ENCODE measurements at regions not wholly inside any gene's neighbourhood (a gene's known extent, or its start where the extent isn't known, plus 50 kb on each side); places are given as distances from the start of the nearest gene placed in this dataset.

DNA sequence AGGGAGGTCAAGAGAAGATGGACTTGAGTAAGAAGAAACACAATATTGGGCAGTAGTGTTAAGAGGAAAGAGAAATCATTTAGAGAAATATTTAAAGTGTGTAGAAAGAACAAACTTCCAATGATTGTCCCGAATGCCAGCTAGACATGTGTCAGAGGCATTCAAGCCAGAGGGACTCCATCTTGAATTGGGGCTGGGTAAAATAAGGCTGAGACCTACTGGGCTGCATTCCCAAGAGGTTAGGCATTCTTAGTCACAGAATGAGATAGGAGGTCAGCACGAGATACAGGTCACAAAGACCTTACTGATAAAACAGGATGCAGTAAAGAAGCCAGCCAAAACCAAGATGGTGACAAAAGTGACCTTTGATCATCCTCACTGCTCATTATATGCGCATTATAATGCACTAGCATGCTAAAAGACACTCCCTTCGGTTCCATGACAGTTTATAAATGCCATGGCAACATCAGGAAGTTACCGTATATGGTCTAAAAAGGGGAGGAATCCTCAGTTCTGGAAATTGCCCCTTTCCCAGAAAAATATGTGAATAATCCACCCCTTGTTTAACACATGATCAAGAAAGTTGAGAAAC is 127.0 kb upstream of the IPO5 start:
- Histone ChIP-seq H3K27me3 (ENCODE audit: control insufficient read depth, insufficient read depth, low read length) (no peaks in the 10 kb centered on the region), H3K36me3 (ENCODE audit: control insufficient read depth, insufficient read depth, low read length) (no peaks in the 10 kb centered on the region), H3K4me1 (ENCODE audit: control insufficient read depth, insufficient read depth, low read length) (no peaks in the 10 kb centered on the region), H3K27ac (ENCODE audit: low read depth, low read length) (no peak overlapping the region), H3K4me3 (ENCODE audit: low read depth, low read length) (no peak overlapping the region), H3K9me3 (ENCODE audit: control insufficient read depth, insufficient read depth, low read length) (no peaks in the 10 kb centered on the region)
- WGBS (ENCODE audit: insufficient coverage) = 92% methylated on average over 3 of the region's 5 CpGs
- no peak for DNase-seq (ENCODE audit: low read depth in 4 of 6, low spot score in 6 of 6)

- WGBS (ENCODE audit: insufficient coverage) = no CpG with 5 or more reads among the region's 5 CpGs
- Histone ChIP-seq H3K4me3 (ENCODE audit: low read depth, low read length) (no peak overlapping the region), H3K36me3 (ENCODE audit: control insufficient read depth, insufficient read depth, low read length) (no peaks in the 10 kb centered on the region), H3K27me3 (ENCODE audit: control insufficient read depth, insufficient read depth, low read length) (no peaks in the 10 kb centered on the region), H3K27ac (ENCODE audit: low read depth, low read length) (no peak overlapping the region), H3K4me1 (ENCODE audit: control insufficient read depth, insufficient read depth, low read length) (no peaks in the 10 kb centered on the region), H3K9me3 (ENCODE audit: control insufficient read depth, insufficient read depth, low read length) (peaks cover 4% of the 10 kb centered on the region)
- no peak for DNase-seq (ENCODE audit: low read depth in 4 of 6, low spot score in 6 of 6)
Observed at GRCh38 chr13:97834250-97834649, 119.2 kb upstream of the IPO5 start.

GRCh38 chr13:97843189-97843588 is 110.3 kb upstream of the IPO5 start:
- Histone ChIP-seq H3K36me3 (ENCODE audit: control insufficient read depth, insufficient read depth, low read length) (no peaks in the 10 kb centered on the region), H3K27ac (ENCODE audit: low read depth, low read length) (no peak overlapping the region), H3K4me1 (ENCODE audit: control insufficient read depth, insufficient read depth, low read length) (no peaks in the 10 kb centered on the region), H3K27me3 (ENCODE audit: control insufficient read depth, insufficient read depth, low read length) (no peaks in the 10 kb centered on the region), H3K9me3 (ENCODE audit: control insufficient read depth, insufficient read depth, low read length) (no peaks in the 10 kb centered on the region), H3K4me3 (ENCODE audit: low read depth, low read length) (no peak overlapping the region)
- no CpG with 5 or more reads among the region's 1 CpG for WGBS (ENCODE audit: insufficient coverage)
- no peak for DNase-seq (ENCODE audit: low read depth in 4 of 6, low spot score in 6 of 6)

- no peaks in the 10 kb centered on the region for H3K9me3 ChIP-seq (ENCODE audit: control insufficient read depth, insufficient read depth, low read length)
- H3K4me1 ChIP-seq (ENCODE audit: control insufficient read depth, insufficient read depth, low read length) = no peaks in the 10 kb centered on the region
- H3K36me3 ChIP-seq (ENCODE audit: control insufficient read depth, insufficient read depth, low read length) = no peaks in the 10 kb centered on the region
- WGBS (ENCODE audit: insufficient coverage) = 84% methylated on average over 3 of the region's 5 CpGs
- no peaks in the 10 kb centered on the region for H3K27me3 ChIP-seq (ENCODE audit: control insufficient read depth, insufficient read depth, low read length)
- no peak overlapping the region for H3K4me3 ChIP-seq (ENCODE audit: low read depth, low read length)
- H3K27ac ChIP-seq (ENCODE audit: low read depth, low read length) = no peak overlapping the region
- no peak for DNase-seq (ENCODE audit: low read depth in 4 of 6, low spot score in 6 of 6)
Observed at GRCh38 chr13:97844151-97844550, 109.3 kb upstream of the IPO5 start.

DNA sequence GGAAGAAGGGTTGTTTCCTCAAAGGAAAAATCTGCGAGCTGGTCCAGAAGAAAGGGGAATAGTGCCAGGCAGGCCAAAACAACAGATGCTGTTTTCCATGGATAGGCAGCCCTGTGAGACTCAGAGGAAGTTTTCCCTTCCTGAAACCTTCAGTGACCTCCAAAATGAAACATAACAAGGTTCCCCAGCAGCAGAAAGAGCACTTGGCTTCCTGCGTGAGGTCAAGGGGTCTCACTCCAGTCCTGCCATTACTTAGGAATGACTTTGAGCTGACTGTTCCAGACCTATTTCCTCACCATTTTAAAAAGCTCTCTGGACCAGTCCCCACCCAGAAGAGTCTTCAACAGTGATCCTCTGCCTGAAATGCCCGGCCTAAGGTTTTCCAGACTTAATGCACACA is 104.6 kb upstream of the IPO5 start:
- DNase-seq (ENCODE audit: low read depth in 4 of 6, low spot score in 6 of 6) = no peak
- Histone ChIP-seq H3K4me1 (ENCODE audit: control insufficient read depth, insufficient read depth, low read length) (no peaks in the 10 kb centered on the region), H3K27ac (ENCODE audit: low read depth, low read length) (no peak overlapping the region), H3K9me3 (ENCODE audit: control insufficient read depth, insufficient read depth, low read length) (no peaks in the 10 kb centered on the region), H3K36me3 (ENCODE audit: control insufficient read depth, insufficient read depth, low read length) (no peaks in the 10 kb centered on the region), H3K27me3 (ENCODE audit: control insufficient read depth, insufficient read depth, low read length) (no peaks in the 10 kb centered on the region), H3K4me3 (ENCODE audit: low read depth, low read length) (no peak overlapping the region)
- 90% methylated on average over 2 of the region's 3 CpGs for WGBS (ENCODE audit: insufficient coverage)

DNA sequence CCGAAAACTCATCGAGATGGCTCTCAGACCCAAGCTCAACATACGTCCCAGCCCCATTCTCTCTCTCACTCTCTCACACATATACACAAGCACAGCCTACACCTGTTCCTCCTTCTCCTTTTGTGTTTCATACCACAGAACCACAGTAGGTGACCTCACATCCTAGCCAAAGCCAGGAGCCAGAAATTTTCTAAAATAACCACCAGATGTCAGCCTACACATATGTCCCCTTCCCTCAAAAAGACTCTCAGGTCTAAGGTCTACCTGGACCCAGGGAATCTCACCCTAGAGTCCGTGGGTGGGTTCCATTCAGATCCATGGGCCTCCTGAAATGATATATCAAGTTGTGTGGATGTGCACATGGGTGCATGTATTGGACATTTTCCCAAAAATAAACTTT is 104.2 kb upstream of the IPO5 start:
- peak in 2 of 6 donors; percentile 18 to 67 for DNase-seq (ENCODE audit: low read depth in 4 of 6, low spot score in 6 of 6)
- no peak overlapping the region for H3K27ac ChIP-seq (ENCODE audit: low read depth, low read length)
- H3K4me1 ChIP-seq (ENCODE audit: control insufficient read depth, insufficient read depth, low read length) = no peaks in the 10 kb centered on the region
- no peaks in the 10 kb centered on the region for H3K27me3 ChIP-seq (ENCODE audit: control insufficient read depth, insufficient read depth, low read length)
- no peak overlapping the region for H3K4me3 ChIP-seq (ENCODE audit: low read depth, low read length)
- H3K36me3 ChIP-seq (ENCODE audit: control insufficient read depth, insufficient read depth, low read length) = no peaks in the 10 kb centered on the region
- no peaks in the 10 kb centered on the region for H3K9me3 ChIP-seq (ENCODE audit: control insufficient read depth, insufficient read depth, low read length)
- 89% methylated on average over 3 of the region's 4 CpGs for WGBS (ENCODE audit: insufficient coverage)

GRCh38 chr13:97851269-97851668 is 102.2 kb upstream of the IPO5 start:
- Histone ChIP-seq H3K27me3 (ENCODE audit: control insufficient read depth, insufficient read depth, low read length) (no peaks in the 10 kb centered on the region), H3K9me3 (ENCODE audit: control insufficient read depth, insufficient read depth, low read length) (no peaks in the 10 kb centered on the region), H3K27ac (ENCODE audit: low read depth, low read length) (no peak overlapping the region), H3K4me1 (ENCODE audit: control insufficient read depth, insufficient read depth, low read length) (peaks cover 6% of the 10 kb centered on the region), H3K4me3 (ENCODE audit: low read depth, low read length) (no peak overlapping the region), H3K36me3 (ENCODE audit: control insufficient read depth, insufficient read depth, low read length) (no peaks in the 10 kb centered on the region)
- no peak for DNase-seq (ENCODE audit: low read depth in 4 of 6, low spot score in 6 of 6)
- no CpG with 5 or more reads among the region's 4 CpGs for WGBS (ENCODE audit: insufficient coverage)

- H3K36me3 ChIP-seq (ENCODE audit: control insufficient read depth, insufficient read depth, low read length) = no peaks in the 10 kb centered on the region
- H3K4me3 ChIP-seq (ENCODE audit: low read depth, low read length) = no peak overlapping the region
- no peak overlapping the region for H3K27ac ChIP-seq (ENCODE audit: low read depth, low read length)
- DNase-seq (ENCODE audit: low read depth in 4 of 6, low spot score in 6 of 6) = no peak
- 74% methylated on average over 5 of the region's 5 CpGs for WGBS (ENCODE audit: insufficient coverage)
- peaks cover 6% of the 10 kb centered on the region for H3K4me1 ChIP-seq (ENCODE audit: control insufficient read depth, insufficient read depth, low read length)
- H3K27me3 ChIP-seq (ENCODE audit: control insufficient read depth, insufficient read depth, low read length) = no peaks in the 10 kb centered on the region
- no peaks in the 10 kb centered on the region for H3K9me3 ChIP-seq (ENCODE audit: control insufficient read depth, insufficient read depth, low read length)
Observed at GRCh38 chr13:97852181-97852874, 101.1 kb upstream of the IPO5 start.

DNA sequence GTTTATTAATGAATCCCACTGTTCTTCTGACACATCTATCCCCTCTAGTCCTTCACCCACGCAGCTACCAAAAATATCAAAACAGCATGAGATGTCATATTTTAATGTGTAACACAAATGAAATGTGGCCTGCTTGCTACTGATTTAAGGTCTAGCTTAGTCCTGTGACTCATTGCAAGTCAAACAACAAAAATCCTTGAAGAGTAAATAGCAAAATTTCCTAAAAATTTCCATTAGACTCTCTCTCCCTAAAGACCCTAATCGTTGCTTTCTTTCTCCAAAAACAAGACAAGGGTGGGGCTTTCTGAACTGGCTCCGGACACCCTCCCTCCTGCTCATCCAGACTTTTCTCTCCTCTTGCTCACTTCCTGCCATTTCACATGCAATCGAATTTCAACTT is 99.9 kb upstream of the IPO5 start:
- WGBS (ENCODE audit: insufficient coverage) = 93% methylated on average over 3 of the region's 4 CpGs
- Histone ChIP-seq H3K9me3 (ENCODE audit: control insufficient read depth, insufficient read depth, low read length) (no peaks in the 10 kb centered on the region), H3K27ac (ENCODE audit: low read depth, low read length) (no peak overlapping the region), H3K27me3 (ENCODE audit: control insufficient read depth, insufficient read depth, low read length) (no peaks in the 10 kb centered on the region), H3K4me1 (ENCODE audit: control insufficient read depth, insufficient read depth, low read length) (peaks cover 6% of the 10 kb centered on the region), H3K36me3 (ENCODE audit: control insufficient read depth, insufficient read depth, low read length) (no peaks in the 10 kb centered on the region), H3K4me3 (ENCODE audit: low read depth, low read length) (no peak overlapping the region)
- DNase-seq (ENCODE audit: low read depth in 4 of 6, low spot score in 6 of 6) = no peak

DNA sequence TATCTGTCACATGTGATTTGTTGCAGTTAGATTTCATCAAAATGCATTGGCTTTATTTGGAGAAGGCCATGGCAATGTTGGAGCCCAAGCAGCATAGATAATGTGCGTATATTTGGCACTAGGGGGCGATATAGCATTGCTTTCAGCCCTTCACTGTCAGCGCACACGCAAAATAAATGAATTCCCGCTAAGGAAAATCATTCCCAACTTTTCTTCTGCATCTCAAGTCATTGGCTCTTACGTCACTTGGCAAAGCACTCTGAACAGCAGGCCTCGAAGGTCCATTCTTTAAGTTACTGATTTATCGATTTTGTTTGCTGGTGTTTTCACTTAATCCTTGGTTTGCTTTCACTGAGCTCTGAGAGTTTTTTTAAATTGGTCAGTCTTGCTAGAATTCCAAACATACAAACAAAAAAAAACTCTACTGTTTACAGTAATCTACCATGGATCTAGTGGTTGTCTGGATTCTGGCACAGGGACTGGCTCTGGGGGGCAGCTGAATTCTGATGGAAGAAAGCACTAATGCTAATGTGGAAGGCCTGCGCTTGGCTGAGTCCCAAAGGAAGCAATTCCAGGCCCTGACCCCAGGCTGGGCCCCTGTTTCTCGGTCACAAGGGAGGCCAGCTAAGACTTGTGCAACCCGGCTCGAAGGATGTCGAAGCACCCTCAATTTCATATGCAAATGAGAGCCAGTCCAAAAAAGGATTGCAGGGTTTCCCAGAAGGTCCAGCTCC is 97.7 kb upstream of the IPO5 start:
- peak; percentile 52 to 94 (median 68) for DNase-seq (ENCODE audit: low read depth in 4 of 6, low spot score in 6 of 6)
- Histone ChIP-seq H3K9me3 (ENCODE audit: control insufficient read depth, insufficient read depth, low read length) (peaks cover 2% of the 10 kb centered on the region), H3K4me1 (ENCODE audit: control insufficient read depth, insufficient read depth, low read length) (peaks cover 6% of the 10 kb centered on the region), H3K36me3 (ENCODE audit: control insufficient read depth, insufficient read depth, low read length) (no peaks in the 10 kb centered on the region), H3K27me3 (ENCODE audit: control insufficient read depth, insufficient read depth, low read length) (no peaks in the 10 kb centered on the region), H3K27ac (ENCODE audit: low read depth, low read length) (peak overlapping the region; percentile 30), H3K4me3 (ENCODE audit: low read depth, low read length) (no peak overlapping the region)
- WGBS (ENCODE audit: insufficient coverage) = 10% methylated on average over 8 of the region's 13 CpGs

All from spinal cord (tissue), 9 donors.